Mucosa of gallbladder (tissue), 1 donor: ENCODE measurements at regions not wholly inside any gene's neighbourhood (a gene's known extent, or its start where the extent isn't known, plus 50 kb on each side); places are given as distances from the start of the nearest gene placed in this dataset.

ENCODE experiments used
- DNase-seq: peaks from one replicate; pipeline ENCODE4 v3.0.0-alpha.2; 2020; ENCODE audit warnings: low spot score
- donor health status: DM: no; HTN: no; CAD: no.

DNA sequence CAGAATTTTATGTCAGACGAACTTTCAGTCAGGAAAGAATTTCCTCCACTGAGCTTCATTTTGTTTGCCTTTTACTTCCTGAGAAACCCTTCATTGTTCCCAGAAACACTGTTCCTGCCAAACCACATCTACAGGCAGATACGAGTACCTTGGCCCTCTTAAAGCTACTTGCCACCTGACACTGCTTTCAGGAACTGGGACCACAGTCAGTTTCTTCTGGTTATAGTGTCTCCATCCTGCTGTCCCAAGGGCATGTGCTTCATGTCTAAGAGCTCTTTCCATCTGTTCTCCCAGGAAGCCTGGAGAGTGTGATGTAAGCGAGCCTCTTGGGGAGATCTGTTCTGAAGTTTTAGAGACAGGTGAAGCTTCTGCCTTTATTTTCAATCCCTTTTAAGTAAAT, 161.7 kb upstream of the PLEKHA5 start:
- DNase-seq: no peak

DNA sequence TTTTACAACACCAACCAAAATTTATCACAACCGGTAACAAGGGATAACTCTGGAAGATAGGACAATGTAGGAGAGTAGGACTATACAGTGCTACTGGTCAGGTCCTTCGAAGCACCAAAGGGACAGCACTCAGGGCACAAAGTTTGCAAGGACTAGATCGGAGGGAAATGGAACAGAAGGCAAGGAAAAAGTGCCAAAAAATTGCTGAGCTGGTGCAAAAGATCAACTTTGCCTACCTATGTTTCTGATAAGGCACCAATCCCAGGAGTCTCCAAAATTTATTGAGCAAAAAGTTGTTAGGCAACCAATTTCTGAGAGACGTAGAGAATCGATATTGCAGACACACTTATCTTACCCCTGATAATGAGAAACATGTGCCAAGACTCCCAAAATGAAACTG, 160.0 kb upstream of the PLEKHA5 start:
- DNase-seq: no peak

DNA sequence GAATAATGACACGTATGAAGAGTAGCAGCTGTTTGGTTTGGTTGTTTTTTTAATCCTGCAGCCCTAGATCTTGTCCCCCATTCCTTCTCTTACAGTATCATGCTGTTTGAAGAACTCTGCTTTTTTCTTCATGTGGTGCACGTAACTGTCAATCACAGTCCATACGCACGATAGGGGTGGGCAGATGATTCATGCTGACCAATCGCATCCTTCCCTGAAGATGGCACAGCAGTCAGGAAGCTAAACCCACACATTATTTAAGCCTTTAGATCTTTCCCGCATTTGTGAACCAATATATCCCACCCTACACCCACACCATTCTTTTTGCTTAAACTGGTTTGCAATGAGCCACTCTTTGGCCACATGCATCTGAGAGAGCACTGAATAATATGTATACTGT, 158.9 kb upstream of the PLEKHA5 start:
- DNase-seq: no peak

DNA sequence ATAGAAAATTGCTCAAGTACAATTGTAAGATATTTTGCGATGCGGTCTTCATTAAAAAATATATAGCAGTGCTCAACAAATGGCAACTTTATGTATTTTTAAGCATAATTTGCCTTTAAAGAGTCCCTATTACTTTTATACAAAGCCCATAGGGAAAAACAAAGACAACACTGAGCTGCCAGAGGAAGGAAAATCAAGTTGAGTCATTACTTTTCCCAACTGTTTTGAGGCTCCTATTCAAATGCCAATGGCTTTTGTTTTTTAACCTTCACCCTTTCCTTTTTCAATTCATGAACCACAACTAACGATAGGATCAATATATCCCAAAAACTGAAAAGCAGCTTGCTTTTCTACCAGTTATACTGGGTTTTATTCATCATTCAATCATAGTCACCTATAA, 157.6 kb upstream of the PLEKHA5 start:
- DNase-seq: no peak

DNA sequence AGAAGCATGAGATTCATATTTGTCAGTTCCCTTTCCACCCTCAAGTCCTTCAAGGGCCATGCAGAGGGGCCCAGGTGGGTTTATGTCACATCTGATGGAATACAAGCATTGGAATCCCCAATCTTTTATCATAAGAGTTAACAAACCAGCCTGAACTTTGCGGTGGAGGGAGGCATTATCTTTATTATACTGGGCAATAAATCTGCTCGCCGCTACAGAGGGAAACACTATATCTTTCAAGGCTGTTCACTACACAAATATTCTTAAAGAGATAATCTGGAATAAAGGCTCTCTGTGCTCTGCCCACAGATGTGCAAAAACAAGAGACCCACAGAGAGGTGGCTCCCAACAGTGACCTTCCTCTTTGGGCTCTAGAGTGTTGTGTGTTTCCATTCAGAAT, 153.6 kb upstream of the PLEKHA5 start:
- DNase-seq: no peak

DNA sequence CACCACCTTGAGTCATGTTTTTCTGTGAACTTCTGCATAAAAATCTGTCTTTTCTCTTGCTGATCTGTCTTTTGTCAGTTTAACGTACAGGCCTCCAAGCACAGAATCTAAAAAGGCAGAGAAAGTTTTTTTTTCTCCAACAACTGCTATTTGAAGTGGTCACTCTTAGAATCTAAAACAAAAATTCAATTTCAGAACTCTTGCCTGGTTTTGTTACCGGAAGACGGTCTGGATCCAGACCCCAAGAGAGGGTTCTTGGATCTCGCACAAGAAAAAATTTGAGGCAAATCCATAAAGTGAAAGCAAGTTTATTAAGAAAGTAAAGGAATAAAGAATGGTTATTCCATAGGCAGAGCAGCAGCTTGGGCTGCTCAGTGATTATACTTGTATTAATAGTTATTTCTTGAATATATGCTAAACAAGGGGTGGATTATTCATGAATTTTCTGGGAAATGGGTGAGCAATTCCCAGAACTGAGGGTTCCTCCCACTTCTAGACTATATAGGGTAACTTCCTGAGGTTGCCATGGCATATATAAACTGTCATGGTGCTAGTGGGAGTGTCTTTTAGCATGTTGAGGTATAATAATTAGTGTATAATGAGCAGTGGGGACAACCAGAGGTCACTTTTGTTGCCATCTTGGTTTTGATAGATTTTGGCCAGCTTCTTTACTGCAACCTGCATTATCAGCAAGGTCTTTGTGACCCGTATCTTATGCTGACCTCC, 150.0 kb upstream of the PLEKHA5 start:
- no peak for DNase-seq

DNA sequence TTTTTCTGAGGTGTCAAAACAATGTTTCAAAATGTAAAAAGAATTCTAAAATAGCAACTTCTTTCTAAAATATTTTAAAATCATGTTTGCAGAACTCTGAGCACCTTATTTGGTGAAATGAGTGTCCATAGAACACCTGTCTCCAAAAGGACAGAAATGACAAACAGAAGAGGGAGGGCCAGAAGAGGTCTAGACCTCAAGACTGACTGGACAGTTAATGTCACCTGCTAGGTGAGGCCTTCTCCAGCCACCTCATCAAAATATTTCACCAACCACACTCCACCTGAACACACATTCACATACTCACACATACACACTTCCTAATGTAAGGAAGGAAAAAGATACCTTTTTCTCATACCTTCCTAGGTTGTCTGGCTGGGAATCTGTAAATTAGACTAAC, 147.8 kb upstream of the PLEKHA5 start:
- DNase-seq: no peak

DNA sequence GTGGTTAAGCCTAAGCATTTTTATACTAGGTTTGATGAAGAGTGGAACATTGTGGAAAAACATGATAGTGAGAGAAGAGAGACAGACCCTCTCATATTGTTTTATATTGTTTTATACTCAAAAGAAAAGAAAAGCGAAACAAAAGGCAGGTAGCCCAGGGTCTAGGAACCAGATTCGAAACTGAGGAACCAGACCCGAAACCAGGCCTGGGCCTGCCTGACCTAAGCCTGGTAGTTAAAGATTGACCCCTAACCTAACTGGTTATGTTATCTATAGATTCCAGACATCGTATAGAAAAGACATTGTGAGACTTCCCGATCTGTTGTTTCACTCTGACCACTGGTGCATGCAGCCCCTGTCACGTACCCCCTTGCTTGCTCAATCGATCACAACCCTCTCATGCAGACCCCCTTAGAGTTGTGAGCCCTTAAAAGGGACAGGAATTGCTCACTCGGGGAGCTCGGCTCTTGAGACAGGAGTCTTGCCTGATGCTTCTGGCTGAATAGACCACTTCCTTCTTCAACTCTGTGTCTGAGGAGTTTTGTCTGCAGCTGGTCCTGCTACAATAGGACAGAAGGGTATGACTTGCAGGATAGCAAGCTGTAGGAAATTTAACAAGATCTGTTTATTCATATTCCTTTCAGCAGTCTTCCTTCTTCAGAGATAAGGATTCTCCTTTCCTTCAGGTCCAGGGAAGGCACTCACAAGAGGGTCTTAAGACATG, 147.1 kb upstream of the PLEKHA5 start:
- DNase-seq: no peak

DNA sequence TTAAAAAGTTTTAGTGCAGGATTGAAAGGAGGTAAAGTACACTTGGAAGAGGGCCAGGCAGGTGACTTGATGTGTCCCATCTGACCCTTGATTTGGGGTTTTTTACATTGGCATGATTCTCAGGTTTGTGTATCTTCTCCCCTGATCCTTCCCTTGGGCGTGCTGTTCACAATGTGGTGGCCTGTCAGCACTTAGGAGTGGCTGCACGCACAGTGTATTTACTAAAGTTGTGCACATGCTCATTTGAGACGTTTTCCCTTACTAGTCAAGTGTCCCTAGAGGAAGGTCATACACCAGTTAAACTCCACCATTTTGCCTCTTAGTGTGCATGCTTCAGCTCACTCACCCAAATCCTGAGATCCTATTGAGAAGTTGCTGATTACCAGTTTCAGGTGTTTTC, 145.7 kb upstream of the PLEKHA5 start:
- no peak for DNase-seq

DNA sequence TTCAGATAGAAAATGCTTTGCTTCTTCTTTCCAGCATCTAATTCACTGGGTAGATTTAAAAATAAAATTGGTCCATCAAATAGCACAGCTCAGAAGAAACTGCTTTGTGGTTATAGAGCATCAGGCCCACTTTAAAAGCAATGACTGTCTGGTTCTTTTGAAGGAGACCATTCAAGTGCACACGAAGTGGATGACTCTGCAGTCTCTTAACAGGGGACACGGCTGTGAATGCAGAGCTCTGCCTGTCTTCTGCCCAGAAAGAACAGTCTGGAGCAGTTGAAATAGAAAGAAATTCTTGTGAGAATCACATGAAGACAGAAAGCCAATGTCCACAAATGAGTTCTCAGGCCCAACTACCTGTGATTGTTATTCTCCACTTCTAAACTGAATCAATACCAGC, 138.7 kb upstream of the PLEKHA5 start:
- no peak for DNase-seq

DNA sequence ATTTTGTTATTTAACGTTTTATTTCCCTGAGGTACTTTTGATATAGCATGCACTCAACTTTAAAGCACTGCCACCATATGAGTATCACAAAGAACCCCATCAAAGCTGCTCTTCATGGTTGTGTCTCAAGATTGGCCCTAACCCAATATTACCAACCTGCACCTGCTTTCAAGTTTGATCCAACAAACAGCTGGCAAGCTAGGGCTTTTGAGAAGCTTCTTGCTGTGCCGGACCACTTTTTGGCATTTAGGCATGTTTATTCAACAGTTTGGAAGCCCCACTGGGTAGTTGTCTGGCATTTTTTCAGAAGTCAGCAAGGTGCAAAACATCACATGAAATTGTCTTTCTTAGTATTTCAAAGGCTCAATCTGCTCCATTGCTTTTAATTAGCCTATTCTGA, 137.2 kb upstream of the PLEKHA5 start:
- no peak for DNase-seq

DNA sequence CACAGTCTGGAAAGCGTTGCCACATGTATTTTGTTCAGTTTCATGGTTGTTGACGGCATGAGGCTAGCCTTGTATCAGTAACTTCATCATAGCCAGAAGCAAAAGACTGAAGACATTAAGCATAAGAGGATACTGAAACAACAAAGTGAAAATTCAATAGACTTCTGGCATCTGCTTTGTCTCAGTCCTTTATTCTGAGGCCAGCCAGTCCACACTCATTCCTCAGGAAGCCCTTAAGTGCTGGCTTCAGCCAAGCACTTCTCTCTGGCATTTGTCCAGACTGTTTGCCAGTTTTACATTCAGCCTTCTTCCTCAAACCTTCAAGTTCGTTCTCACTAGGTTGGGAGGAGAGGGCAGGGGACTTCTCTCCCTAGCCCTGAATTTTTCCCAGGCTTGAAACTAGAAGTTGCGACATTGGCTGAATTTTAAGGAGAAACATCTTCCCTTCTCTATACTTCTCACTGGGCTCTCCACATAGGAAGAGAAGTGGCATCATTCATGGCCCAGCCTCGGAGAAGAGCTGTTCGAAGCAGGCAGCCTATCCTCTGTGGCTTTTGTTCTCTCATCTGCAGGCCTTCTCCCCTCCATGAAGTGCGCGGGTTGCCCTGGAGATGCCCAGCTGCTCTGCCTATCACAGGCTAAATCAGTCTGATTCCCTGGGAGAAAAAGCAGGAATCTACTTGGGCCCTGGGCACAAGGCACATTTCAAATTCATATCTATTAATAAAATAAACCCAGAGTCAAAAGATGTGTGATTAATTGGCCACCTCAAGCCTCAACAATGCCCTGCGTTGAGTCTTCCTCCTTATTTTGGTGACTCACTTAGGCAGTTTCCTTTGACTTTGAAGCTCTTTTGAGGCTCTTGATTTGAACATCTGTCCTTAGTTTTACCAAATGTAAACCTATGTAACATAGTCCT, 130.9 kb upstream of the PLEKHA5 start:
- DNase-seq: peak; percentile 32

DNA sequence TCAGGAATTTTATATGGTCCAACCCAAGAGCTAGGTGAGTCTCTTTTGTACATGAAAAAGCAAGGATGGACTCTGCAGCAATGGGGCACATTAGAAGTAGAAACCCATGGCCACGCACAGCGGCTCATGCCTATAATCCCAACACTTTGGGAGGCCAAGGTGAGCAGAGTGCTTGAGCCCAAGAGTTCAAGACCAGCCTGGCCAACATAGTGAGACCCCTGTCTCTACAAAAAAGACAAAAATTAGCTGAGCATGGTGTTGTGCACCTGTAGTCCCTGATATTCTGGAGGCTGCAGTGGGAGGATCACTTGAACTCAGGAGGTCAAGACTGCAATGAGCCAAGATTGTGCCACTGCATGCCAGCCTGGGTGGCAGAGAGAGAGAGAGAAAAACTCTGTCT, 128.7 kb upstream of the PLEKHA5 start:
- no peak for DNase-seq

DNA sequence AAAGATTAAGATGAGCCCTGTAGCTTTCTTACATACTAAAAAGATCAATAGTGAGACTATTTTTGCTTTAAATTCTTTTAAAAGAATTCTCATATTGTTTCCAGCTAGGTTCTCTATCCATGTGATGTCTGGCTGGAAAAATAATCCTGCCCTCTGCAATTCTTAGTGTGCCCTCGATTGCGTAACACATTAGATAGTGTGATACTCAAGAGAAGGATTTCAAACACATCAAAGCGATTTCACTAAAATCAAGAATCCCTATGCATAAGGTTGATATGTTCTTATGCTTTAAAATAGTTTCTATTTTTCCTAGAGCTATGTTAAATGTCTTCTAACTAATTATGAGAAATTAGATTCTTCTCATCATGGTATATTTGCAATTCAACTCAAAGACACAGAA, 127.3 kb upstream of the PLEKHA5 start:
- DNase-seq: peak; percentile 45

DNA sequence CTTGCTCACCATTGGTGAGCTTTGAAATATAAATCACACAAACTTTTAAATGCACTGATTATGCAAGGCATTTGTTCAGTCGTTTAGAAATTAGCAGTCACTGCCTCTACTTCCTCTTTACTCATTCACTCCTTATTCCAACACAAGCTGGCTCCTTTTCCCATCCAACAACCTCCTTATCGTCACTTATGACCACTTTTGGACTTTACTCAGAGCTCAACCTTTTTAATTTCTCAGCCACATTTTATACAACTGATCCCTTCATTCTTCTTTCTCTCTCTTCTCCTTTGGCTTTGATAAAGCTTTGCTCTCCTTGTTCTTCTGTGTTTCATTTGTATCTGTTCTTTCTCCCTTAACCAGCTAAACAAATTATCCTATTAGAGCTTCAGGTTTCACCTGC, 126.4 kb upstream of the PLEKHA5 start:
- DNase-seq: no peak

DNA sequence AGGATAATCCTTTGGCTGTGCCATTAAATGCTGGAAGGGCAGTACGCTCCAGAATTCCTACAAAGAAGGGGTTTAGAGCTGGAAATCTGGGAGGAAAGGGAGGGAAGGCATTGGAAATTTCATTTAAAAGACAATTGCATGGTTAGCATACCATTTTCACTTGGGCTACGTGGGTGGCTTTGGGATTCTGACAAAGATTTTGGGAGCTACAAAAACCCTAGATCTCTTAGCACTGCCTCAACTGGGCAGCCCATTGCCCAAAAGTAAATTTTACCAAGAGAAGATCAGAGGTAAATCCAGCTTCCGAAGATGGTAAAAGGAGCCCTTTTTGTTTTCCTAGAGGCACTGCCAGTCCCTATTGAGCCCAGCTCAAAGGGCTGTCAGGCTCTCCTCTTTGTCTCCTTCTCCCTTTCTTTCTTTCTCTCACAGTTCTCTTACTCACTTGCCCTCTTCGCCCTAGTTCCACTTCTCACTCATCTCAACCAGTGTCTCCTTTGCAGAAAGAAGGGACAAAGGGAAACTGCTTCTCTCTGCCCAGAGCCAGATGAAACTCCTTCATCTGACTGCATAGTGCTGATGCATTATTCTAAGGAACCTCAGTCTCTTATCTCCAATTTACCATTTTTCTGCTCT, 125.4 kb upstream of the PLEKHA5 start:
- no peak for DNase-seq

DNA sequence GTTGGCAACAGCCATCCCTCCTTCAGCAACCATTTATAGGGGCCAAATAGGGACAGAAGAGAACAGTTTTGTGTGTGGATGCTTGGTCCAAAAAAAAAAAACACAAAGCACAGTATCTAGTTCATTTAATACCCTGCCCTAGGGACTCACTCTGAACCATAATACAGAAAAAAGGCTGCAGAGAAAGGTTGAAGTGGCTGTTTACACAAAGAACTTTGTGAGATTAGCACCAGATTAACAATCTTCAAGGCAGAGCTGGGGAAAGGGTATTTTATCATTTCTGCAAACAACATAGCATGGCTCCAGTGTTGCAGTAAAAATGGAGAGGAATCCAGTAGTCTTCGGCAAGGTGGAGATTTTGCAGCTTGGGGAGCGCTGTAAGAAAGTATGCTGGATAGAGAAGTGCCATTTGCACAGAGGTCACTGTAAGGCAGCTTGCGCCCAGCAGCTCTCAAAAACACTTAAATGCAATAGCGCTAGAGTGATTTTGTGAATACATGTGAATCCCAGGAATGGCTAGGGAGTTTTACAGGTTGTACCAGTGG, 124.2 kb upstream of the PLEKHA5 start:
- no peak for DNase-seq

DNA sequence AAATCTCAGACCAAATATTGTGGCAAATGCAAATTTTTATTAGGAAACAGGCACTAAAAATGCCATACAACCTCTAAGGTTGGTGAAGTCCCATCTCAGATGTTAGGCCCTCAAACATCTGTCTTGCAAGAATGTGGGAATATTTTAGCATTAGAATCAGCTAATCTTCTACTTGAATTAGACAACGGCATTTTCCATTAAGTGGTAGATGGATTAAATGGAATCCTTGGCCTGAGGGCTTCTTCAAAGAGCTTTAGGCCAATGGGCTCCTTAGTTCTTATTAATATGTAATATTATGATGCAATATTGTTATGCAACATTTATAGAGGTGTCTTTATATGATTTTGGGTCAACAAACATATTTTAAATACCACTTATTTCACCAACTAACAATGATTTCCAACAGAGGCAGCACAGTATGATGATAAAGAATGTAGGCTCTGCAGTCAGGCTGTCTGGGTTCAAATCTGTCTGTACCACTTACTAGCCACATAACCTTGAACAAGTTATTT, 122.9 kb upstream of the PLEKHA5 start:
- DNase-seq: no peak

DNA sequence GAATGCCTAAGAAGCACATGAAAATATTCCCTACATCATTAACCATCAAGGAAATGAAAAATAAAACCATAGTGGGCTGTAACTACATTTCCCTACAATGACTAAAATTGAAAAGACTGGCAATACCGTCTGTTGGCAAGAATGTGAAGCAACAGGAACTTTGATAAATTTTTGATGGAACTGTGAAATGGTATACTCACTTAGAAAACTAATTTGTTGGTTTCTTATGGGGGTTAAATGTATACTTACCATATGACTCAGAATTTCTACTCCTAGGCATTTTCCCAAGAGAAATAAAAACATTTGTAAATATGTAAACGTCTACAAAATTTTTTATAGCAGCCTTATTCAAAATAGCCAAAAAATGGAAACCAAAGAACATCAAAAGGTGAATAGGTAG, 121.4 kb upstream of the PLEKHA5 start:
- no peak for DNase-seq

DNA sequence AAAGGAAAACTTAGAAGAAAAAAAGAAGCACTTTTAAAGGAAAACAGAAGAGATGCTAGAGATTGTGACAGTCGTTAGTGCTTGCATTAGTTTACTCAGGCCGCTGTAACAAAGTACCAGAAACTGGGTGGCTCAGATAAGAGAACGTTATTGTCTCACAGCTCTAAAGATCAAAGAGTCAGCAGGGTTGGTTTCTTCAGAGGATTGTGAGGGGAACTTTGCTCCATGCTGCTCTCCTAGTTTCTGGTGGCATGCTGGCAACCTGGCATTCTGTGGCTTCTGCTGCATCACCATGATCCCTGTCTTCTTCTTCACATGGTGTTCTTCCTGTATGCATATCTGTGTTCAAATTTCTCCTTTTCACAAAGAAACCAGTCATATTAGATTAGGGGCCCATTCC, 119.4 kb upstream of the PLEKHA5 start:
- DNase-seq: peak; percentile 32

DNA sequence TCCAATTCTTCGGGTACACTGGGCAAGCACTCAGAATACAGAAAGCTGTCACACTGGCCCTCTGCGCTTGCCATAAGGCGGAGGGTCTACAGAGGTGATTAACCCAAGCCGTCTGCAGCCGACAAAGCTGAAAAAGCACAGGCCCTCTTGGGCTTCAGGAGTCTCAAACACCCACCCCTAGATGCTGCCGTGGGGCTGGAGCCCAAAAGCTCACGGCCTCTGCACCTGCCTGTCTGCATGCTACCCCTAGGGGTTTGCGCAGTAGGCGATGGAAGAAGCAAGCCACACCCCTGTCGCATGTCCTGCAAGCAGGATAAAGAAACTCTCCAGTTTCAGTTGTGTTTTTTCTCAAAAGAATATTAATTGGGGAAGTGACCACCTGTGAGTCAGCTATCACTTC, 118.8 kb upstream of the PLEKHA5 start:
- no peak for DNase-seq

DNA sequence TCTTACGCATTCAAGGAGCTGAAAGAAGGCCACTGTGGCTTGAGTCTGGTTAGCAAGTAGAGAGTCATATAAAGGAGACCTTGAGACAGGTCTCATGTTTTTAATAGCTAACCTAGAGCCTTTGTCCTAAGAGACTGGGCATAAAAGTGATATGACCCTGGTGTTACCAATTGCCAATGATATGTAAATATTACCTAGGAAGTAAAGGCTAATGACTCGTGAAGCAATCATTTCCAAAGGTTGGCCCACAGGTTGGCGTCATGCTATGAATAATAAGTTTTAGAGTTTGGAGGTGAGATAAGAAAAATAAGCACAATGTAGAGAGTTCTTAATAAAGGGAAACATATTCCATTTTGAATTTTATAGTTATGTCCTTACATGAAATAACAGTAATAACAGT, 116.6 kb upstream of the PLEKHA5 start:
- DNase-seq: peak; percentile 57
